A549 (cell line): ENCODE measurements at regions not wholly inside any gene's neighbourhood (a gene's known extent, or its start where the extent isn't known, plus 50 kb on each side); places are given as distances from the start of the nearest gene placed in this dataset.

Source experiments
- CHD4 ChIP-seq: fragments of 200-600 bp; sonication (generic); IDR thresholded peaks from 2 replicates; pipeline ENCODE4 v1.6.1; 2016; ENCODE audit warnings: antibody characterized with exemption, mild to moderate bottlenecking, borderline replicate concordance
- CTCF ChIP-seq: fragments of >200 bp; sonication (Bioruptor Twin); formaldehyde crosslinking; IDR thresholded peaks from 3 replicates; pipeline ENCODE4 v1.5.1; 2016
- ELK1 ChIP-seq: fragments of 150-350 bp; IDR thresholded peaks from 2 replicates; pipeline ENCODE4 v1.6.1; 2014; ENCODE audit warnings: low read depth, mild to moderate bottlenecking, low read length
- EP300 ChIP-seq, 2 experiments: fragments of >200 bp; sonication (Bioruptor Twin); formaldehyde crosslinking; IDR thresholded peaks; 2 replicates in 1 of 2; 3 replicates in 1 of 2; pipeline ENCODE4 v1.6.1; 2016 to 2017
- ESRRA ChIP-seq: fragments of 150-350 bp; IDR thresholded peaks from 2 replicates; pipeline ENCODE4 v1.6.1; 2014; ENCODE audit warnings: mild to moderate bottlenecking, low read length, borderline replicate concordance
- HOXA7 ChIP-seq: fragments of 250-450 bp; sonication (Bioruptor Pico); IDR thresholded peaks from 2 replicates; pipeline ENCODE4 v1.5.0; 2020; ENCODE audit warnings: mild to moderate bottlenecking, moderate library complexity
- JUN ChIP-seq, 2 experiments: fragments of >200 bp; sonication (Bioruptor Twin); formaldehyde crosslinking; IDR thresholded peaks; 2 replicates in 1 of 2; 3 replicates in 1 of 2; pipeline ENCODE4 v1.6.1; 2016 to 2017
- NFE2L2 ChIP-seq: fragments of 150-350 bp; conservative IDR thresholded peaks from 2 replicates; pipeline ENCODE4 v1.6.1; 2014; ENCODE audit warnings: low read length
- POLR2A ChIP-seq: IDR thresholded peaks from 2 replicates; pipeline ENCODE4 v1.6.1; 2012; ENCODE audit warnings: mild to moderate bottlenecking, low read length
- RAD21 ChIP-seq, 2 experiments: fragments of >200 bp in 1 of 2; sonication (Bioruptor Twin) in 1 of 2; formaldehyde crosslinking in 1 of 2; IDR thresholded peaks in 1 of 2; conservative IDR thresholded peaks in 1 of 2; 2 replicates in 1 of 2; 3 replicates in 1 of 2; pipeline ENCODE4 v1.6.1; 2012 to 2018; ENCODE audit warnings: inconsistent platforms in 1 of 2
- SMC3 ChIP-seq: fragments of >200 bp; sonication (Bioruptor Twin); formaldehyde crosslinking; IDR thresholded peaks from 3 replicates; pipeline ENCODE4 v1.6.1; 2018; ENCODE audit warnings: inconsistent platforms
- SREBF2 ChIP-seq: fragments of 450-650 bp; IDR thresholded peaks from 2 replicates; pipeline ENCODE4 v1.6.1; 2014; ENCODE audit warnings: mild to moderate bottlenecking, moderate library complexity
- ZNF302 ChIP-seq: fragments of 250-450 bp; sonication (Bioruptor Pico); IDR thresholded peaks from 2 replicates; pipeline ENCODE4 v1.9.0; 2021; ENCODE audit warnings: inconsistent platforms, mild to moderate bottlenecking, moderate library complexity

GRCh38 chr21:36254106-36254941 lies 65.7 kb upstream of the MORC3 start:
- no peak for TF ChIP-seq ELK1
- no peak for TF ChIP-seq CTCF
- no peak for TF ChIP-seq JUN (IDR thresholded peaks at IDR 0.05)
- TF ChIP-seq SMC3 = no peak
- no peak for TF ChIP-seq RAD21 (conservative IDR thresholded peaks at IDR 0.05 in 1 of 2, IDR thresholded peaks at IDR 0.05 in 1 of 2)
- no peak for TF ChIP-seq ZNF302
- TF ChIP-seq CHD4 = no peak
- no peak for TF ChIP-seq HOXA7 (CRISPR knock-in tag)
- no peak for TF ChIP-seq NFE2L2
- no peak for TF ChIP-seq ESRRA
- TF ChIP-seq POLR2A = no peak
- TF ChIP-seq SREBF2 = no peak
- TF ChIP-seq EP300 (IDR thresholded peaks at IDR 0.05) = no peak
